ENCODE measurements at regions not wholly inside any gene's neighbourhood (a gene's known extent, or its start where the extent isn't known, plus 50 kb on each side); places are given as distances from the start of the nearest gene placed in this dataset.

- TF ChIP-seq CTCF (IDR thresholded peaks at IDR 0.05; ENCODE audit: low read depth, low read length): no peak
- Histone ChIP-seq H3K36me3 (no peaks in the 10 kb centered on the region), H3K4me3 (ENCODE audit: low read depth, low read length) (no peak overlapping the region), H3K9me3 (no peaks in the 10 kb centered on the region), H3K4me1 (no peaks in the 10 kb centered on the region), H3K27me3 (no peaks in the 10 kb centered on the region)
- no peak for DNase-seq
Observed at GRCh38 chr13:84077271-84077670, 195.0 kb upstream of the SLITRK1 start.

- Histone ChIP-seq H3K4me3 (ENCODE audit: low read depth, low read length) (no peak overlapping the region), H3K36me3 (no peaks in the 10 kb centered on the region), H3K4me1 (no peaks in the 10 kb centered on the region), H3K27me3 (no peaks in the 10 kb centered on the region), H3K9me3 (no peaks in the 10 kb centered on the region)
- TF ChIP-seq CTCF (IDR thresholded peaks at IDR 0.05; ENCODE audit: low read depth, low read length): no peak
- no peak for DNase-seq
Observed at GRCh38 chr13:84076280-84076679, 194.0 kb upstream of the SLITRK1 start.

- H3K27me3 ChIP-seq: no peaks in the 10 kb centered on the region
Observed at GRCh38 chr13:84050536-84050935, 168.3 kb upstream of the SLITRK1 start.

GRCh38 chr13:84049443-84050219 is 167.4 kb upstream of the SLITRK1 start:
- Histone ChIP-seq H3K4me1 (no peaks in the 10 kb centered on the region), H3K36me3 (no peaks in the 10 kb centered on the region), H3K4me3 (ENCODE audit: low read depth, low read length) (no peak overlapping the region), H3K27me3 (no peaks in the 10 kb centered on the region), H3K9me3 (no peaks in the 10 kb centered on the region)
- no peak for TF ChIP-seq CTCF (IDR thresholded peaks at IDR 0.05; ENCODE audit: low read depth, low read length)
- DNase-seq: no peak

More at GRCh38 chr13:84050536-84050935, 168.3 kb upstream of the SLITRK1 start:
- Histone ChIP-seq H3K9me3 (no peaks in the 10 kb centered on the region), H3K4me3 (ENCODE audit: low read depth, low read length) (no peak overlapping the region), H3K36me3 (no peaks in the 10 kb centered on the region), H3K4me1 (no peaks in the 10 kb centered on the region)
- no peak for TF ChIP-seq CTCF (IDR thresholded peaks at IDR 0.05; ENCODE audit: low read depth, low read length)
- no peak for DNase-seq

- Histone ChIP-seq H3K36me3 (no peaks in the 10 kb centered on the region), H3K4me3 (ENCODE audit: low read depth, low read length) (no peak overlapping the region), H3K4me1 (no peaks in the 10 kb centered on the region), H3K9me3 (no peaks in the 10 kb centered on the region), H3K27me3 (no peaks in the 10 kb centered on the region)
- TF ChIP-seq CTCF (IDR thresholded peaks at IDR 0.05; ENCODE audit: low read depth, low read length): no peak
- DNase-seq: no peak
Observed at GRCh38 chr13:84044805-84045204, 162.5 kb upstream of the SLITRK1 start.

GRCh38 chr13:84038001-84038400 is 155.7 kb upstream of the SLITRK1 start:
- Histone ChIP-seq H3K27me3 (no peaks in the 10 kb centered on the region), H3K4me3 (ENCODE audit: low read depth, low read length) (no peak overlapping the region), H3K36me3 (no peaks in the 10 kb centered on the region), H3K9me3 (no peaks in the 10 kb centered on the region), H3K4me1 (no peaks in the 10 kb centered on the region)
- TF ChIP-seq CTCF (IDR thresholded peaks at IDR 0.05; ENCODE audit: low read depth, low read length): no peak
- DNase-seq: no peak

Data from BE2C (cell line).